Tibial nerve (tissue), 4 donors: ENCODE measurements at regions not wholly inside any gene's neighbourhood (a gene's known extent, or its start where the extent isn't known, plus 50 kb on each side); places are given as distances from the start of the nearest gene placed in this dataset.
A peak's percentile ranks its signal among the peaks of the same experiment; 100 is the strongest.

Experiments
- DNase-seq, 2 donors: peaks; one replicate each; pipeline ENCODE4 v3.0.0-alpha.2; 2019; ENCODE audit warnings: low spot score in 2 of 2
- H3K27ac ChIP-seq, 4 donors: fragments of 200-600 bp; sonication (generic) in 3 of 4; one replicate each; pipeline ENCODE4 v1.5.1; 2017 to 2019; ENCODE audit warnings: mild to moderate bottlenecking in 1 of 4
- H3K27me3 ChIP-seq, 2 donors: fragments of 200-600 bp; sonication (generic) in 1 of 2; one replicate each; pipeline versions ENCODE4 v1.5.1 to v1.6.0; 2017 to 2019
- H3K36me3 ChIP-seq, 3 donors: fragments of 200-600 bp; sonication (generic); one replicate each; pipeline ENCODE4 v1.5.1; 2018 to 2019
- H3K4me1 ChIP-seq, 4 donors: fragments of 200-600 bp; sonication (generic) in 3 of 4; one replicate each; pipeline ENCODE4 v1.5.1; 2017 to 2019
- H3K4me3 ChIP-seq, 4 donors: fragments of 200-600 bp; sonication (generic) in 3 of 4; one replicate each; pipeline ENCODE4 v1.5.1; 2017 to 2019; ENCODE audit warnings: mild to moderate bottlenecking in 1 of 4, moderate library complexity in 1 of 4
- H3K9me3 ChIP-seq, 4 donors: fragments of 200-600 bp; sonication (generic) in 3 of 4; one replicate each; pipeline ENCODE4 v1.5.1; 2017 to 2019
- EP300 ChIP-seq, 2 donors: sonication (generic); formaldehyde crosslinking; IDR thresholded peaks; one replicate each; pipeline ENCODE4 v1.6.1; 2017; ENCODE audit warnings: antibody characterized with exemption in 2 of 2, mild to moderate bottlenecking in 1 of 2
- POLR2A ChIP-seq, 2 donors: fragments of 450-650 bp; IDR thresholded peaks; one replicate each; pipeline ENCODE4 v1.6.1; 2017; ENCODE audit warnings: antibody characterized with exemption in 2 of 2, mild to moderate bottlenecking in 2 of 2, moderate library complexity in 2 of 2
- whole genome bisulfite sequencing, 2 donors: methylation state at CpG; one replicate each; pipeline ENCODE4 v1.1.5; 2018; 5-methylcytosine and 5-hydroxymethylcytosine counted together
- TF ChIP-seq, protein P1 (sequence below), 5 experiments: fragments of 200-600 bp in 3 of 5; fragments of 450-650 bp in 2 of 5; sonication (generic) in 3 of 5; IDR thresholded peaks; one replicate each; pipeline ENCODE4 v1.5.1; 2016 to 2019; ENCODE audit warnings: antibody characterized with exemption in 5 of 5, mild to moderate bottlenecking in 3 of 5, moderate library complexity in 2 of 5

DNA sequence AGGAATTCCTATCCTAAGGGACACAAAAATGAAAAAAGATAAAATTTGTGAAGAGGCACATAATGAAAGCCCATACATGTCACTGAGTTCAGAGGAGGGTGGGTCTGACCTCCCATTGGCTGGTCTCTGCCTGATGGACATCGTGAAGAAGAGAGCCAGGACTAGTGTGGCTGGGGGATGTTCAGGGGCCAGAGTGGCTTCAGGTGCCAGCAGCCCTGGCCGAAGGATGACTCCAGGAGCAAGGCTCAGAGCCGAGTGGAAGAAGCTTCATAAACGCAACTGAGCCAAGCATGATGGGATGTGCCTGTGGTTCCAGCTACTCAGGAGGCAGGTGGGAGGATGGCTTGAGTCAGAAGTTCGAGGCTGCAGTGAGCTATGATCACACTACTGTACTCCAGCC, 56.9 kb upstream of the ATP5PO start:
- Histone ChIP-seq H3K4me1 (peaks cover 0 to 43% (median 29%) of the 10 kb centered on the region in 4 donors), H3K9me3 (no peaks in the 10 kb centered on the region), H3K4me3 (no peak overlapping the region), H3K27ac (no peak overlapping the region), H3K27me3 (no peaks in the 10 kb centered on the region), H3K36me3 (no peaks in the 10 kb centered on the region)
- WGBS, 2 donors: 88 to 89% methylated on average over 5 of the region's 5 CpGs
- no peak for DNase-seq
- TF ChIP-seq, protein P1, sequence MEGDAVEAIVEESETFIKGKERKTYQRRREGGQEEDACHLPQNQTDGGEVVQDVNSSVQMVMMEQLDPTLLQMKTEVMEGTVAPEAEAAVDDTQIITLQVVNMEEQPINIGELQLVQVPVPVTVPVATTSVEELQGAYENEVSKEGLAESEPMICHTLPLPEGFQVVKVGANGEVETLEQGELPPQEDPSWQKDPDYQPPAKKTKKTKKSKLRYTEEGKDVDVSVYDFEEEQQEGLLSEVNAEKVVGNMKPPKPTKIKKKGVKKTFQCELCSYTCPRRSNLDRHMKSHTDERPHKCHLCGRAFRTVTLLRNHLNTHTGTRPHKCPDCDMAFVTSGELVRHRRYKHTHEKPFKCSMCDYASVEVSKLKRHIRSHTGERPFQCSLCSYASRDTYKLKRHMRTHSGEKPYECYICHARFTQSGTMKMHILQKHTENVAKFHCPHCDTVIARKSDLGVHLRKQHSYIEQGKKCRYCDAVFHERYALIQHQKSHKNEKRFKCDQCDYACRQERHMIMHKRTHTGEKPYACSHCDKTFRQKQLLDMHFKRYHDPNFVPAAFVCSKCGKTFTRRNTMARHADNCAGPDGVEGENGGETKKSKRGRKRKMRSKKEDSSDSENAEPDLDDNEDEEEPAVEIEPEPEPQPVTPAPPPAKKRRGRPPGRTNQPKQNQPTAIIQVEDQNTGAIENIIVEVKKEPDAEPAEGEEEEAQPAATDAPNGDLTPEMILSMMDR (IDR thresholded peaks at IDR 0.05): no peak
- TF ChIP-seq EP300 (IDR thresholded peaks at IDR 0.05) (no peak), POLR2A (IDR thresholded peaks at IDR 0.05) (no peak)

DNA sequence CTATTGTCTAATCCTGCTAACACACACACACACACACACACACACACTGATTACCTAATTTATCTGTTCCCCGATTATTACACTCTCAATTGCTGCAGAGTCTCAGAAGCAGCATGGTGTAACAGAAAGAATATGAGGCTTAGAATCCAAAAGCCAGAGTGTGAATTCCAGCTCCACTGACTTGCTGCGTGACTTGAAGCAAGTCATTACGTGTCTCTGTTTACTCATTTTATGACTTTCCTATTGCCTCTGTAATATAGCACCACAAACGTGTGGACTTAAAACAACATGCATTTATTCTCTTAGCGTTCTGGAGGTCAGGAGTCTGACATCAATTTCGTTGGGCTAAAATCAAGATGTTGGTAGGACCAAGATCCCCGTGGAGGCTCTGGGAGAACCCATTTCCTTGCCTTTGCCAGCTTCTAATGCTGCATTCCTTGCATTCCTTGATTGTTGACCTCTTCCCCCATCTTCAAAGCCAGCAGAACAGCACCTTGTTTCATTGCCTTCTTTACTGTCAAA, 55.9 kb upstream of the ATP5PO start:
- 56 to 62% methylated on average over 7 of the region's 7 CpGs for WGBS, 2 donors
- no peaks in the 10 kb centered on the region for H3K27me3 ChIP-seq
- H3K4me1 ChIP-seq: peaks cover 0 to 34% (median 21%) of the 10 kb centered on the region in 4 donors
- no peak overlapping the region for H3K27ac ChIP-seq
- no peak overlapping the region for H3K4me3 ChIP-seq
- no peak for DNase-seq
- TF ChIP-seq EP300 (IDR thresholded peaks at IDR 0.05): no peak
- TF ChIP-seq, protein P1 (IDR thresholded peaks at IDR 0.05): no peak
- TF ChIP-seq POLR2A (IDR thresholded peaks at IDR 0.05): no peak
- H3K36me3 ChIP-seq: no peaks in the 10 kb centered on the region
- no peaks in the 10 kb centered on the region for H3K9me3 ChIP-seq

GRCh38 chr21:33969581-33969980, 54.0 kb upstream of the ATP5PO start:
- H3K4me3 ChIP-seq: no peak overlapping the region
- no peaks in the 10 kb centered on the region for H3K9me3 ChIP-seq
- 84 to 87% methylated on average over 3 of the region's 3 CpGs for WGBS, 2 donors
- TF ChIP-seq POLR2A (IDR thresholded peaks at IDR 0.05) (no peak), EP300 (IDR thresholded peaks at IDR 0.05) (no peak)
- TF ChIP-seq, protein P1 (IDR thresholded peaks at IDR 0.05): no peak
- peaks cover 0 to 20% (median 9%) of the 10 kb centered on the region in 4 donors for H3K4me1 ChIP-seq
- DNase-seq: no peak
- no peaks in the 10 kb centered on the region for H3K27me3 ChIP-seq
- H3K27ac ChIP-seq: peak overlapping the region in 1 of 4 donors; percentile 71
- no peaks in the 10 kb centered on the region for H3K36me3 ChIP-seq

DNA sequence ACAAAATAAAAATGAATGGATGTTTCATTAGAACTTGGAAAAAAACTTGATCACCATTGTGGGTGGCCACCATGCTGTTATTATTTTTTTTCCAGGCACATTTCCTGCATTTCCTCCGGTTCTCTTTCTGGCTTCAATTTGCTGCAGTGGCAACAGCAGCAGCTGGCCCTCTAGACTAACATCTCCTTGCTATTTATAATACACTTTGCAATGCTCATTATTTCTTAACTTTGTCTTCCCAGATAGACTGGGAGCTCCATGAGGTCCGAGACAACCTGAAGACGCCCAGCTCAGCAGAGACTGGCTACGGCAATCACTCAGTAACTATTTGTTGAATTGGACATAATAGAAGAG, 53.4 kb upstream of the ATP5PO start:
- Histone ChIP-seq H3K27me3 (no peaks in the 10 kb centered on the region), H3K36me3 (no peaks in the 10 kb centered on the region), H3K27ac (peak overlapping the region in 2 of 4 donors; percentile 68 to 71), H3K4me1 (peaks cover 0 to 20% (median 9%) of the 10 kb centered on the region in 4 donors), H3K4me3 (no peak overlapping the region), H3K9me3 (no peaks in the 10 kb centered on the region)
- no peak for DNase-seq
- TF ChIP-seq EP300 (IDR thresholded peaks at IDR 0.05): peak in 1 of 2 donors; percentile 7
- TF ChIP-seq, protein P1 (IDR thresholded peaks at IDR 0.05): no peak
- WGBS, 2 donors: 40 to 42% methylated on average over 4 of the region's 4 CpGs

- TF ChIP-seq, protein P1 (IDR thresholded peaks at IDR 0.05): no peak
- peak in 1 of 2 donors; percentile 25 for TF ChIP-seq EP300 (IDR thresholded peaks at IDR 0.05)
- no peaks in the 10 kb centered on the region for H3K27me3 ChIP-seq
- H3K36me3 ChIP-seq: no peaks in the 10 kb centered on the region
- no peak overlapping the region for H3K4me3 ChIP-seq
- 49 to 57% methylated on average over 5 of the region's 5 CpGs for WGBS, 2 donors
- H3K4me1 ChIP-seq: peaks cover 0 to 20% (median 9%) of the 10 kb centered on the region in 4 donors
- H3K27ac ChIP-seq: peak overlapping the region in 2 of 4 donors; percentile 68 to 71
- DNase-seq: no peak
- H3K9me3 ChIP-seq: no peaks in the 10 kb centered on the region
Observed at GRCh38 chr21:33968080-33968994, 52.7 kb upstream of the ATP5PO start.
